GM12892 (cell line): ENCODE measurements at regions not wholly inside any gene's neighbourhood (a gene's known extent, or its start where the extent isn't known, plus 50 kb on each side); places are given as distances from the start of the nearest gene placed in this dataset.

ENCODE experiments used
- DNase-seq: peaks from one replicate; pipeline ENCODE4 v3.0.0; 2011; ENCODE audit not compliant: insufficient read length
- FAIRE-seq: peaks from 2 replicates; lab custom pipeline; 2011; peaks lifted over from hg19 to GRCh38; lab: Jason Lieb, UNC
- POLR2A ChIP-seq: IDR thresholded peaks from 2 replicates; pipeline ENCODE4 v1.6.1; 2011; ENCODE audit warnings: low read depth, low read length, control low read depth
- POLR2AphosphoS5 ChIP-seq: IDR thresholded peaks from 2 replicates; pipeline ENCODE4 v1.6.1; 2011; ENCODE audit warnings: low read depth, low read length, control low read depth
- TAF1 ChIP-seq: IDR thresholded peaks from 2 replicates; pipeline ENCODE4 v1.6.1; 2011; ENCODE audit warnings: low read depth, mild to moderate bottlenecking, control low read depth, low read length, borderline replicate concordance

DNA sequence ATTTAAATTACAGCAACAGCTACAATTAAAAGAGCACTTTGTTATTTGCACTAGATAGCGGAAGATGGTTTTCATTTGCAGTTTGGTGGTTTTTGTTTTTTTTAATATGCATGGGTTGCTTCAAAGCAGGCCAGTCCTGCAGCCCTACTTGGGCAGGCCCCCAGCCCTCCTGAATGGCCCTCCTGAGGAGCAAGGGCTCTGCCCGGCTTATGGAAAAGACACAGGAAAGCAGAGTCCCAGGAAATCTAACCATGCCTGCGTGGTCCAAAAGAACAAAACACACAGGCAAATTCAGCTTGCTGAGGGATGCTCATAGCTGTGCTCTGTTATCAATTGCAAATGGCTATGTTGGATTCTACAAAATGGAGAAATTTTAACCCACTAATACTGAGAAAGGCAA, 371.1 kb upstream of the ARID1B start:
- TF ChIP-seq POLR2AphosphoS5 = no peak
- no peak for TF ChIP-seq TAF1
- FAIRE-seq = no peak
- DNase-seq = no peak

DNA sequence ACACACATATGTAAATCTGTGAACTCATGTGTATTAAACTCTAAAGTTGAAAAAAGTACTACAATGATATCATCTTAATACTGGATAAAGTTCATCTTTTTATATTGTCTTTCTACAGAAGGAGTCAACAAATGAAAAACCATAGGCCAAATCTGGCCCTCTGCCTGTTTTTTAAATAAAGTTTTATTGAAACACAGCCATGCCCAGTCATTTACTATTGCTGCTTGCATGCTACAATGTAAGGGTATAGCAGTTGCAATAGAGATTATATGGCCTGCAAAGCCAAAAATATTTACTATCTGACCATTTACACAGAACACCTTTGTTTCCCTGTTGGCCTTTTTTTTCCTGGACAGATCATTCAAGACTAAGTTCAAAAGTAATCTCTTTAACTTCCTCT, 374.6 kb upstream of the ARID1B start:
- DNase-seq = no peak
- TF ChIP-seq TAF1 = no peak
- TF ChIP-seq POLR2AphosphoS5 = no peak
- no peak for TF ChIP-seq POLR2A
- no peak for FAIRE-seq

DNA sequence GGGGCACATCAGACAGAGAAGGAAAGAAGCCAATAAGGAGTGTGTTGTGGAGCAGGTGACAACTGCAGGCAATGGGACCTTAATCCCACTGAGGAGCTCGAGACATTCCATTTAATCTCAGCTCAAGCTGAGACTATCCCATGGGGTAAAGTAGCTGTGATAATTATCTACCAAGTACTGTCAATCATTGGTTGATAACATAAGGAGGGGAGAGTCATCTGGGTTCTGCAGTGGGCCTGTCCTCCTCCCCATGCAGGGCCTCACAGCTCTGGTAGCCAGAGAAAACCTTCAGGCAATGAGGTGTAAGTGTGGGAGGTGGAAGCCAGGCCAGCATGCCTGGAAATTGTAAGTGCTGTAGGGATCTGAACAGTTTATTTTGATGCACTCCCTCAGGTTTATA, 375.0 kb upstream of the ARID1B start:
- no peak for FAIRE-seq

DNA sequence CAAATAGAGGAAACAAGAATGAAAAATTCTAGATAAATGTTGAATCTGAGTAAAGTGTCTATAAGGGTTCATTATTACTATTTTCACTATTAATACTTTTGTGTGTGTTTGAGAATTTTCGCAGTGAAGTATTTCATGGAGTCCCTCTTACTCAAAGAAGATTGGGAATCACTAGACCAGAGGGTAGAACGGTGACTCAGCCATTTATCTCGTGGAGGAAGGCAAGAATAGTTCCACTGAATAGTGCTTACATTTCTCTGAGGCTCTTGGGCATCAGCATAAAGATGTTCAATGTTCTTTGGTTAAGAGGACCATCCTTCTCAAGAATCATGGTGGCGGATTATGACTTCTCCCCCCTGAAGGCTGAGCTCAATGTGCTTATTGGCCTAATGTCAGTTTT, 376.7 kb upstream of the ARID1B start:
- no peak for FAIRE-seq
- DNase-seq = no peak
- TF ChIP-seq POLR2AphosphoS5 = no peak
- no peak for TF ChIP-seq TAF1
- TF ChIP-seq POLR2A = no peak

More for the DNA sequence above, 375.0 kb upstream of the ARID1B start:
- TF ChIP-seq TAF1 = no peak
- TF ChIP-seq POLR2A = no peak
- no peak for TF ChIP-seq POLR2AphosphoS5
- no peak for DNase-seq

DNA sequence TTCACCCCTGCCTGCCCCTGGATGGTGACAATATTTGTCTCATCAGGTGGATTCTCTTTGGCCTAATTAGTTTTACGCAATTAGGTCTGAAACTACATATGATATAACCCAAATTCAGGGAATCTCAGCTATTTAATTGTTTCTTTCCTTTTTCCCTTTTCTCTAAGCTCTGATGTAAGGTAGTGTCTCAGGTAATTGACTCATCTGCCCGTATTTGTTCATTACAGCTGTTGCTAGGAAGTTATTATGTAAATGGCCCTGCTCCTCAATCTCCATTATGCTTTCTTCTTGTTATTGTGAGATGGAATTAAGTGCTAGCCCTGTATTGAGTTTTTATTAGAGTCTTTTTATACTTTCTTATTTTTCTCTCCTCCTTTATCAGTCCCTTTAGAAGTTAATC, 378.2 kb upstream of the ARID1B start:
- FAIRE-seq (no peak), DNase-seq (no peak)
- TF ChIP-seq POLR2AphosphoS5 (no peak), TAF1 (no peak), POLR2A (no peak)

DNA sequence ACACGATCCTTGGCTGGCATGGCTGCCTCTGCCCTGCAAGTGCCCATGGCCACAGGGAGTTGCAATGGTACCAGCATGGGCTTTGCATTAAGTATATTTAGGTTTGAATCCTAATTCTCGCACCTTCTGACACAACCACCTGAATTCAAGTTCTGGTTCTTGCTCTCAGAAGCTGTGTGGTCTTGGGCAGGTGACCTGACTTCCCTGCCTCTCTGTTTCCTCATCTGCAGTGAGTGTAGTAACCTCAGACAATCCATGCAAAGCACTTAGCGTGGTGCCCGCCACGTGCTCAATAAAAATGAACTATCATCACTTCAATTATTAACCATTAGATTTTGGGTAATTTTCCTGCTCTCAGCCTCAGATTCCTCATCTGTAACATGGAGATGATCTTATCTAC, 378.8 kb upstream of the ARID1B start:
- no peak for TF ChIP-seq POLR2AphosphoS5
- TF ChIP-seq POLR2A = no peak
- TF ChIP-seq TAF1 = no peak
- FAIRE-seq (no peak), DNase-seq (no peak)

DNA sequence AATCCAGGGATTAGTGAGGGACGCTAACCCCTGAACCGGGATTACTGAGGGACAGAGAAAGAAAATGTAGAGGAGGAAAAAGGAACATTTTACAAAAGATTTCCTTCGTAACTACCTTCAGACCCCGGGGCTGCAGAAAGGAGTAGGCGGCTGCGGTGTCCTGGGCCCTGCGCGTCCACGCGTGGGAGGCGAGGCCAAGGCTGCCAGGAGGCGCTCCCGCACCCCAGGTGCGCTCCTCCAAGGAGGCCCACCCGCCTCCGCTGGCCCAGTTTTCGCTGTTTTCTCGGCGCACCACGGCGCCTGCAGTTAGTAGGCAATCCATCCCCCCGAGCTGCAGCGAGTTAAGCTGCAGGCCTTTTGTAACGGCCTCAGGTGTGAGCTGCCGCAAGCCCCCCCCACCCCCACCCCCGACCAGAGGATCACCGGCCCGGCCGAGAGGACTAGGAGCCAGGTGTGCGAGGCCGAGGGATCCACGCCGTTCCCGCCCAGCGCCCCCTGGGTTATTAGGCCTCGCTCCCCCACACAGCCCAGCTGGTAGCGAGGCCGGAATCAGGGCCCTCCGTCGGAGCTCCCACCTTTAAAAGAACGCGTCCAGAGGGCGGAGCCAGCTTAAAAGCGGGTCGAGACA, 380.3 kb upstream of the ARID1B start:
- DNase-seq (peak; percentile 14), FAIRE-seq (no peak)
- TF ChIP-seq TAF1 (no peak), POLR2AphosphoS5 (no peak), POLR2A (no peak)

DNA sequence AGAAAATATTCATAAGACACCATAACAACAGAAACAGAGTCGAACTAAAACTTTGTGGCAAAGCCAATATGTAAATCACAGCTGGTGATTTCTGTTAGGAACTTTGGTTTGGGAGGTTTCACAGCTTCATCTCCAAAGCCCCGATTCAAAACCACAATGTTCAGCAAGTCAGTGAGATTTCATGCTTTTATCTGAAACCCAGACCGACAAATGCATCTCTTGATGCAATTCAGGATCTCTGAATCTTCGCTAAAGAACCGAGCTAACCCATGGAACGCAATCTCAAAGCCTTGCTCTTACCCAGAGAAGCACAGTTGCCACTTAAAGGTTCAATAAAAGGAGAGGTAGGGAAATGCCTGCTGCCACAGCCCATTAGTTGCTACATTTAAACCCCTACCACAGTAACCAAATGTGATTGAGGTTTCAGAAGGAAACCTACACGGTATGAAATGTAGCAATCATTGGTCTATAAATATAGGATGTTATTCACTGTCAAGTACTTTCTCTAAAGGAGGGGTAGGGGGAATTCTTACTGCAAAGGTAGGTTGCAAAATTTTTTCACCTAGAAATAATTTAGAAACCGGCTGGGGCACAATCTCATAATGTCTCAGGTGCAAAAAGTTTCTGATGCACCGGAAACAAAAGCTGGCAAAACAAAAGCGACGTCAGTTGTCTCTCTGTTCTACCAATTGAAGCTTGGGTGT, 381.0 kb upstream of the ARID1B start:
- DNase-seq = peak; percentile 22
- FAIRE-seq = peak; percentile 81
- TF ChIP-seq POLR2A (no peak), POLR2AphosphoS5 (no peak), TAF1 (no peak)

DNA sequence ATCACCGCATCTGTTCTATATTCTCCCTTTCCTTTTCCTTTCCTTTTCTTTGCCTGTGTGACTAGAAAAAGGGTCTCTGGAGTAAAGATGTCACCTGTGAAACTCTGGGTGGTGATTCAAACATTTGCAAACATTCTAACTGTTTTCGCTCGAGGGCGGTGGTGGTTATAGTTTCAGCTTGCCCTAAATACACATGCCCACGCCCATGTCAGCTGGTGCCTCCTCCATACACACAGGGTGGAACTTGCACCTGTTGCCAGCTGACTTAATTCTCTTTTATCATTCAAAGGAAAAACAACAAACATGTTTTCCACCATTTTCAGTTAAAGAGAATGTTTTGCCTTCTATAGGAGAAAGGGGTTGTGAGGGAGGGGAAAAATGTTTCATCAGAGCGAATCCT, 381.9 kb upstream of the ARID1B start:
- FAIRE-seq (peak; percentile 56), DNase-seq (peak; percentile 25)
- TF ChIP-seq POLR2A = no peak

DNA sequence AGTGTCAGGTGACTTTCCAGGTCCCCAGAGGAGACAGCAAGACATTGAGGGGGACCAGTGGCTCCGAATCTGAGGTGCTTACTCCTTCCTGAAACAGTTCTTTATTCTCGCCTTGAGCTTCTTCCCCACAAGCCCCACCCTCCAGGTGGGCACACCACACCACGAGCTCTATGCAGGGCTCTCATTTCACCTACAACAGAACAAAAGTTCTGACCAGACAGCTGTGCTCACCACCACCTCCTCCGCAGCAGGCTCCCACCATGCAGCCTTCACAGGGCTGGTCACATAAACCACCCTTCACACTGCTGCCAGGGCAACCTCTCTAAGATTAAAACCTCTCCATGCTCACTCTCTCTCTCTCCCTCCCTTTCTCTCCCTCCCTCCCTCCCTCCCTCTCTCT, 384.5 kb upstream of the ARID1B start:
- FAIRE-seq (no peak), DNase-seq (no peak)
- TF ChIP-seq POLR2A (no peak), TAF1 (no peak), POLR2AphosphoS5 (no peak)

DNA sequence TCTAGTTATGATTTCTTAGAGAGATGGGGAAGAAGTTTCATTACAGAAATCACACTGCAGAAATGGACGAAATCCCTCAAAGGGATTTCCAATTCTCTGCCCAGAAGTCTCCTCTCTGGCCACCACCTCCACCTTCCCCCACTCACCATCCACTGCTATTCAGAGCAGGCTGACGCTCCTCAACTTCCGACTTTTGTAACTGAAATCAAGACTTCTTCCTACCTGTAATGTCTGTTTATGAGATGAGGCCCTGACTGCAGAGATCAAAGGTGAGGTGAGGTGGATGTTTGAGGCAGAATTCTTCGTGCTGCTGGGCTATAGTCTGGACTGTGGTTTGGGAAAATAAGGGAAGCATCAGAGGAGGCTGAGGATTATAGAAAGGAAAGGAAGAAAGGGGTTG, 385.2 kb upstream of the ARID1B start:
- no peak for DNase-seq
- FAIRE-seq = no peak

DNA sequence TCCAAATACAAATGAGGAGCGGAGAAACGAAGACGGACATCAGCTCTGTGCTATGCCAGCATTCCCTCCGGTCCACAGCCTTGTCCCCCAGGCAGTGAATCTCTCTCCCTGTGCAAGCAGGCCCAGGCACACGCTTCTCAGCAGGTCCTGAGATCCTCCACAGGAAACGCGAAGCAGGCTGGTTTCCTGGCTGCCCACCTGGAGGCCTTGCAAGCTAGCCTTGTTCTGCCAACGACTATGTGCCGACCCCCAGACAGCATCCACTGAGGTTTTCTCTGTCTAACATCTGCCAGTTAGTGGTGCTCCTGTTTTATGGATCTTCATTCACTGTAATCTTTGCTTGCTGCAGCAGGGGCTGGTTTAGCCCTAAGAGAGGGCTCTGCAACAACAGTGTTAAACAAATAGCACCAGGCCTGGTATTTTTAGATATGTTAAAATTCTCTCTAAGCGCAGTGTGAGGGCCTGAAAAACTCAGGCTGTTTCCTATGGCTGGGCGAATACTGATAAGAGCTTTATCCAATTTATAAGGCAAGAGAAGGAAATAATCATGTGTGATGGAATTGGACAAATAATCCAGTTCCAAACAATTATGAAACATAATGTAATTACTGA, 386.0 kb upstream of the ARID1B start:
- FAIRE-seq (no peak), DNase-seq (no peak)
- TF ChIP-seq POLR2AphosphoS5 (no peak), POLR2A (no peak), TAF1 (no peak)

More for the DNA sequence above, 385.2 kb upstream of the ARID1B start:
- TF ChIP-seq POLR2AphosphoS5 (no peak), POLR2A (no peak), TAF1 (no peak)
